Cerebellar cortex (tissue), 1 donor: ENCODE measurements at regions not wholly inside any gene's neighbourhood (a gene's known extent, or its start where the extent isn't known, plus 50 kb on each side); places are given as distances from the start of the nearest gene placed in this dataset.

Experiments used
- DNase-seq: peaks from one replicate; pipeline ENCODE4 v3.0.0-alpha.2; 2015; ENCODE audit warnings: low spot score

- DNase-seq = no peak
Measured at GRCh38 chrX:13903405-13903804, 86.5 kb upstream of the GPM6B start.

- peak; percentile 52 for DNase-seq
Measured at GRCh38 chrX:13902406-13902805, 85.5 kb upstream of the GPM6B start.

- DNase-seq = no peak
Measured at GRCh38 chrX:13901354-13901753, 84.5 kb upstream of the GPM6B start.

- DNase-seq = no peak
Measured at GRCh38 chrX:13900351-13900750, 83.5 kb upstream of the GPM6B start.

- peak; percentile 51 for DNase-seq
Measured at GRCh38 chrX:13899607-13900006, 82.7 kb upstream of the GPM6B start.

GRCh38 chrX:13898603-13899002 is 81.7 kb upstream of the GPM6B start:
- no peak for DNase-seq

- DNase-seq = no peak
Measured at GRCh38 chrX:13898083-13898482, 81.2 kb upstream of the GPM6B start.

- no peak for DNase-seq
Measured at GRCh38 chrX:13897566-13897965, 80.7 kb upstream of the GPM6B start.

- DNase-seq = no peak
Measured at GRCh38 chrX:13894888-13895565, 78.1 kb upstream of the GPM6B start.

GRCh38 chrX:13893826-13894225 is 76.9 kb upstream of the GPM6B start:
- no peak for DNase-seq

- no peak for DNase-seq
Measured at GRCh38 chrX:13892856-13893255, 76.0 kb upstream of the GPM6B start.

GRCh38 chrX:13891377-13892140 is 74.7 kb upstream of the GPM6B start:
- peak; percentile 43 for DNase-seq

- DNase-seq = no peak
Measured at GRCh38 chrX:13890806-13891205, 73.9 kb upstream of the GPM6B start.

GRCh38 chrX:13888284-13888683 is 71.4 kb upstream of the GPM6B start:
- DNase-seq = no peak

GRCh38 chrX:13885591-13885990 is 68.7 kb upstream of the GPM6B start:
- DNase-seq = no peak

- DNase-seq = no peak
Measured at GRCh38 chrX:13876652-13877051, 59.8 kb upstream of the GPM6B start.

GRCh38 chrX:13875572-13875971 is 58.7 kb upstream of the GPM6B start:
- no peak for DNase-seq

GRCh38 chrX:13868591-13868990 is 51.7 kb upstream of the GPM6B start:
- DNase-seq = no peak
